ENCODE measurements at regions not wholly inside any gene's neighbourhood (a gene's known extent, or its start where the extent isn't known, plus 50 kb on each side); places are given as distances from the start of the nearest gene placed in this dataset.

GRCh38 chr3:76365275-76365674, 579.9 kb upstream of the ZNF717 start:
- FAIRE-seq (no peak), ATAC-seq (no peak), DNase-seq (ENCODE audit: low read depth, low spot score) (no peak)
- H3K9me3 ChIP-seq (replicated peaks; ENCODE audit: control insufficient read depth, insufficient read depth, low read length), result no peaks in the 10 kb centered on the region
- CTCF ChIA-PET, result interaction anchor here (1.2 kb wide), 1 partner anchor 205 kb away, joined by 4 read pairs; no protein-coding TSS in a partner anchor
- H4K20me1 ChIP-seq (ENCODE audit: control insufficient read depth, insufficient read depth), result no peaks in the 10 kb centered on the region
- intact Hi-C loops (cut with micrococcal nuclease; ENCODE audit: unreplicated experiment), result loop anchor here (5.0 kb wide), 1 partner anchor 207 kb away; no protein-coding TSS in a partner anchor
- H3K4me3 ChIP-seq, result no peak overlapping the region
- no peaks in the 10 kb centered on the region for H3K4me1 ChIP-seq (ENCODE audit: control insufficient read depth, insufficient read depth, low read length)
- POLR2A ChIA-PET, result no interaction called here
- no peak overlapping the region for H3K9ac ChIP-seq (ENCODE audit: control insufficient read depth, insufficient read depth, low read length)
- no peak overlapping the region for H3K27ac ChIP-seq (ENCODE audit: control insufficient read depth, insufficient read depth)
- WGBS (ENCODE audit: insufficient coverage, insufficient replicate concordance, low lambda C conversion rate, missing lambda C conversion rate), result 4% methylated on average over 3 of the region's 3 CpGs
- SMC1A ChIA-PET (ENCODE audit: uncharacterized antibody, unreplicated experiment), result interaction anchor here (1.3 kb wide), 1 partner anchor 9 kb away, joined by 4 read pairs; no protein-coding TSS in a partner anchor
- no peak overlapping the region for H3K4me2 ChIP-seq (ENCODE audit: control insufficient read depth, insufficient read depth)
- in situ Hi-C loops (cut with MboI), result no loop called here
- no peaks in the 10 kb centered on the region for H3K79me2 ChIP-seq (ENCODE audit: control insufficient read depth, insufficient read depth, low read length)
- H2AFZ ChIP-seq (ENCODE audit: control insufficient read depth, low read depth, low read length), result no peak overlapping the region
- TF ChIP-seq, protein P1, sequence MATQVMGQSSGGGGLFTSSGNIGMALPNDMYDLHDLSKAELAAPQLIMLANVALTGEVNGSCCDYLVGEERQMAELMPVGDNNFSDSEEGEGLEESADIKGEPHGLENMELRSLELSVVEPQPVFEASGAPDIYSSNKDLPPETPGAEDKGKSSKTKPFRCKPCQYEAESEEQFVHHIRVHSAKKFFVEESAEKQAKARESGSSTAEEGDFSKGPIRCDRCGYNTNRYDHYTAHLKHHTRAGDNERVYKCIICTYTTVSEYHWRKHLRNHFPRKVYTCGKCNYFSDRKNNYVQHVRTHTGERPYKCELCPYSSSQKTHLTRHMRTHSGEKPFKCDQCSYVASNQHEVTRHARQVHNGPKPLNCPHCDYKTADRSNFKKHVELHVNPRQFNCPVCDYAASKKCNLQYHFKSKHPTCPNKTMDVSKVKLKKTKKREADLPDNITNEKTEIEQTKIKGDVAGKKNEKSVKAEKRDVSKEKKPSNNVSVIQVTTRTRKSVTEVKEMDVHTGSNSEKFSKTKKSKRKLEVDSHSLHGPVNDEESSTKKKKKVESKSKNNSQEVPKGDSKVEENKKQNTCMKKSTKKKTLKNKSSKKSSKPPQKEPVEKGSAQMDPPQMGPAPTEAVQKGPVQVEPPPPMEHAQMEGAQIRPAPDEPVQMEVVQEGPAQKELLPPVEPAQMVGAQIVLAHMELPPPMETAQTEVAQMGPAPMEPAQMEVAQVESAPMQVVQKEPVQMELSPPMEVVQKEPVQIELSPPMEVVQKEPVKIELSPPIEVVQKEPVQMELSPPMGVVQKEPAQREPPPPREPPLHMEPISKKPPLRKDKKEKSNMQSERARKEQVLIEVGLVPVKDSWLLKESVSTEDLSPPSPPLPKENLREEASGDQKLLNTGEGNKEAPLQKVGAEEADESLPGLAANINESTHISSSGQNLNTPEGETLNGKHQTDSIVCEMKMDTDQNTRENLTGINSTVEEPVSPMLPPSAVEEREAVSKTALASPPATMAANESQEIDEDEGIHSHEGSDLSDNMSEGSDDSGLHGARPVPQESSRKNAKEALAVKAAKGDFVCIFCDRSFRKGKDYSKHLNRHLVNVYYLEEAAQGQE (IDR thresholded peaks at IDR 0.05; ENCODE audit: low read depth, low read length), result no peak
- no peak for TF ChIP-seq CTCF (IDR thresholded peaks at IDR 0.05 in 2 of 3, conservative IDR thresholded peaks at IDR 0.05 in 1 of 3; ENCODE audit: control insufficient read depth in 2 of 3, extremely low read depth in 1 of 3, insufficient read depth in 1 of 3, low read depth in 3 of 3, low read length in 3 of 3)
- no peak for TF ChIP-seq SUZ12 (IDR thresholded peaks at IDR 0.05; ENCODE audit: unreplicated experiment)
- no peak for TF ChIP-seq NFIC (IDR thresholded peaks at IDR 0.05; ENCODE audit: low read depth, low read length)
- TF ChIP-seq JUNB (IDR thresholded peaks at IDR 0.05), result no peak; the same call in 1 of the 2 replicates
- TF ChIP-seq PAX8 (IDR thresholded peaks at IDR 0.05), result no peak
- no peak for TF ChIP-seq CBX5 (IDR thresholded peaks at IDR 0.05; ENCODE audit: low read depth)
- TF ChIP-seq POLR2A (IDR thresholded peaks at IDR 0.05; ENCODE audit: low read depth, low read length), result no peak
- no peak for TF ChIP-seq HSF1 (IDR thresholded peaks at IDR 0.05; ENCODE audit: low read depth, low read length)
- TF ChIP-seq GATAD2B (conservative IDR thresholded peaks at IDR 0.05; ENCODE audit: low read depth), result no peak
- TF ChIP-seq PAX5 (IDR thresholded peaks at IDR 0.05; ENCODE audit: borderline replicate concordance, low read depth, low read length), result no peak
- no peak for TF ChIP-seq ASH2L (IDR thresholded peaks at IDR 0.05; ENCODE audit: borderline replicate concordance, low read depth)
- no peak for TF ChIP-seq YBX1 (IDR thresholded peaks at IDR 0.05)
- H3K27me3 ChIP-seq (replicated peaks in 1 of 2; ENCODE audit: control insufficient read depth in 2 of 2, insufficient read depth in 2 of 2, low read length in 1 of 2), result no peaks in the 10 kb centered on the region
- RAD21 ChIA-PET (ENCODE audit: unreplicated experiment), result no interaction called here
- no peaks in the 10 kb centered on the region for H3K36me3 ChIP-seq (ENCODE audit: control insufficient read depth in 2 of 2, insufficient read depth in 2 of 2, low read length in 1 of 2)
- BruUV-seq (replicated peaks), result no TSS peak
